K562 (cell line): ENCODE measurements at regions not wholly inside any gene's neighbourhood (a gene's known extent, or its start where the extent isn't known, plus 50 kb on each side); places are given as distances from the start of the nearest gene placed in this dataset.

Source experiments
- CHCHD3 ChIP-seq: fragments of 250-450 bp; sonication (Bioruptor Pico); IDR thresholded peaks from 2 replicates; pipeline ENCODE4 v2.1.2; 2022; ENCODE audit warnings: mild to moderate bottlenecking
- KHSRP ChIP-seq: fragments of 450-650 bp; IDR thresholded peaks from 2 replicates; pipeline ENCODE4 v1.6.1; 2017
- MED1 ChIP-seq: sonication (generic); formaldehyde crosslinking; IDR thresholded peaks from 2 replicates; pipeline ENCODE4 v1.8.1; 2023; ENCODE audit warnings: missing genetic modification reagents, borderline replicate concordance
- PRMT5 ChIP-seq: sonication (generic); formaldehyde crosslinking; IDR thresholded peaks from 2 replicates; pipeline ENCODE4 v1.5.0; 2020; ENCODE audit warnings: missing genetic modification reagents
- RBM17 ChIP-seq: fragments of 200-400 bp; formaldehyde crosslinking; IDR thresholded peaks from 2 replicates; pipeline ENCODE4 v1.6.1; 2017; ENCODE audit warnings: low read depth, mild to moderate bottlenecking, low read length, borderline replicate concordance
- SIN3A ChIP-seq, 2 experiments: fragments of 150-350 bp in 1 of 2; IDR thresholded peaks; 2 replicates each; pipeline ENCODE4 v1.6.1; 2011 to 2016; ENCODE audit warnings: borderline replicate concordance in 2 of 2, low read depth in 2 of 2, low read length in 2 of 2, mild to moderate bottlenecking in 2 of 2, moderate library complexity in 2 of 2; ENCODE audit not compliant: control insufficient read depth in 1 of 2
- ZNF12 ChIP-seq: sonication (generic); formaldehyde crosslinking; IDR thresholded peaks from 2 replicates; pipeline ENCODE4 v1.4.0; 2020; ENCODE audit warnings: mild to moderate bottlenecking, missing genetic modification reagents
- ZNF24 ChIP-seq: fragments of 450-650 bp; IDR thresholded peaks from 2 replicates; pipeline ENCODE4 v1.6.1; 2016
- ZNF324 ChIP-seq: fragments of 250-450 bp; sonication (Bioruptor Pico); IDR thresholded peaks from 2 replicates; pipeline ENCODE4 v1.4.0; 2020; ENCODE audit warnings: mild to moderate bottlenecking
- TF ChIP-seq, protein P1 (sequence below), 2 experiments: fragments of 450-650 bp in 1 of 2; IDR thresholded peaks; 2 replicates each; pipeline ENCODE4 v1.6.1; 2011 to 2017; ENCODE audit warnings: low read depth in 2 of 2, antibody characterized with exemption in 1 of 2, borderline replicate concordance in 1 of 2, low read length in 1 of 2, mild to moderate bottlenecking in 1 of 2, mixed read lengths in 1 of 2; ENCODE audit not compliant: control insufficient read depth in 1 of 2

DNA sequence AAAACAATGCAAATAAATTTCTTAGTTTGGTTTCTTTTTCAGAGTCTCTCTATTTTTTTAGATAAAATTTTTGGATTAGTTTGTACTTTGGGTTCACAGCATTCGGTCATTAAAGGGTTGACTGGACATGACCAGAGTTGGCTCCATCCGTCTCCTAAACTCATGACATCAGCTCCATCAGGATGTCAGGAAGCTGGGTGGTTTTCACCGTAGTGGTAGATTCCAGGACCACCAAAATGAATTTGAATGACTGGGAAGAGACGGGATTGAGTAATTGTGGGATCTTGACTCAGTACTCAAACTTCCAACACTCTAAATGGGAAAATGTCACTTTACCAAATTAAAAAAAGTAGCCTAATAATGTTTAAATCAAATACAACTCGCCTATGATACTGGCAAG lies 279.2 kb upstream of the DUSP10 start (continued):
- TF ChIP-seq, protein P1, sequence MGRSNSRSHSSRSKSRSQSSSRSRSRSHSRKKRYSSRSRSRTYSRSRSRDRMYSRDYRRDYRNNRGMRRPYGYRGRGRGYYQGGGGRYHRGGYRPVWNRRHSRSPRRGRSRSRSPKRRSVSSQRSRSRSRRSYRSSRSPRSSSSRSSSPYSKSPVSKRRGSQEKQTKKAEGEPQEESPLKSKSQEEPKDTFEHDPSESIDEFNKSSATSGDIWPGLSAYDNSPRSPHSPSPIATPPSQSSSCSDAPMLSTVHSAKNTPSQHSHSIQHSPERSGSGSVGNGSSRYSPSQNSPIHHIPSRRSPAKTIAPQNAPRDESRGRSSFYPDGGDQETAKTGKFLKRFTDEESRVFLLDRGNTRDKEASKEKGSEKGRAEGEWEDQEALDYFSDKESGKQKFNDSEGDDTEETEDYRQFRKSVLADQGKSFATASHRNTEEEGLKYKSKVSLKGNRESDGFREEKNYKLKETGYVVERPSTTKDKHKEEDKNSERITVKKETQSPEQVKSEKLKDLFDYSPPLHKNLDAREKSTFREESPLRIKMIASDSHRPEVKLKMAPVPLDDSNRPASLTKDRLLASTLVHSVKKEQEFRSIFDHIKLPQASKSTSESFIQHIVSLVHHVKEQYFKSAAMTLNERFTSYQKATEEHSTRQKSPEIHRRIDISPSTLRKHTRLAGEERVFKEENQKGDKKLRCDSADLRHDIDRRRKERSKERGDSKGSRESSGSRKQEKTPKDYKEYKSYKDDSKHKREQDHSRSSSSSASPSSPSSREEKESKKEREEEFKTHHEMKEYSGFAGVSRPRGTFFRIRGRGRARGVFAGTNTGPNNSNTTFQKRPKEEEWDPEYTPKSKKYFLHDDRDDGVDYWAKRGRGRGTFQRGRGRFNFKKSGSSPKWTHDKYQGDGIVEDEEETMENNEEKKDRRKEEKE (IDR thresholded peaks at IDR 0.05; ENCODE audit: borderline replicate concordance in 1 of 2, control insufficient read depth in 1 of 2, low read depth in 2 of 2, low read length in 1 of 2), result no peak
- no peak for TF ChIP-seq SIN3A (IDR thresholded peaks at IDR 0.05; ENCODE audit: borderline replicate concordance in 2 of 2, control insufficient read depth in 1 of 2, low read depth in 2 of 2, low read length in 2 of 2)
- TF ChIP-seq ZNF324 (CRISPR knock-in tag), result no peak
- TF ChIP-seq KHSRP, result no peak
- no peak for TF ChIP-seq ZNF12 (CRISPR knock-in tag)
- no peak for TF ChIP-seq MED1 (CRISPR knock-in tag)
- TF ChIP-seq PRMT5 (CRISPR knock-in tag), result no peak
- no peak for TF ChIP-seq RBM17
- TF ChIP-seq CHCHD3, result no peak
- TF ChIP-seq ZNF24, result no peak
- TF ChIP-seq, all 486 proteins: peak for 0
